Adrenal gland (tissue), 9 donors: ENCODE measurements at regions not wholly inside any gene's neighbourhood (a gene's known extent, or its start where the extent isn't known, plus 50 kb on each side); places are given as distances from the start of the nearest gene placed in this dataset.

Experiments
- DNase-seq, 7 donors: peaks; one replicate each; pipeline ENCODE4 v3.0.0-alpha.2; 2019 to 2020
- H3K27ac ChIP-seq, 5 donors: fragments of 200-600 bp; sonication (generic) in 4 of 5; 1 replicate in 3 of 5; 2 replicates in 2 of 5; pipeline versions ENCODE4 v1.5.1 to v1.8.0; 2016 to 2020; ENCODE audit warnings: mild to moderate bottlenecking in 1 of 5
- H3K27me3 ChIP-seq: fragments of 200-600 bp; 2 replicates; pipeline ENCODE4 v1.8.0; 2021
- H3K36me3 ChIP-seq, 2 donors: fragments of 200-600 bp; replicated peaks in 1 of 2; 1 replicate in 1 of 2; 2 replicates in 1 of 2; pipeline versions ENCODE4 v1.5.1 to v1.8.0; 2018 to 2022
- H3K4me1 ChIP-seq, 2 donors: fragments of 200-600 bp; replicated peaks in 1 of 2; 1 replicate in 1 of 2; 2 replicates in 1 of 2; pipeline versions ENCODE4 v1.5.1 to v1.8.0; 2018 to 2021
- H3K4me3 ChIP-seq, 4 donors: fragments of 200-600 bp; sonication (generic) in 3 of 4; one replicate each; pipeline ENCODE4 v1.5.1; 2016 to 2018
- H3K9me3 ChIP-seq, 3 donors: fragments of 200-600 bp; sonication (generic) in 1 of 3; replicated peaks in 1 of 3; 1 replicate in 2 of 3; 2 replicates in 1 of 3; pipeline versions ENCODE4 v1.5.1 to v1.8.0; 2016 to 2021
- POLR2A ChIP-seq, 2 donors: fragments of 450-650 bp; IDR thresholded peaks; one replicate each; pipeline ENCODE4 v1.6.1; 2017; ENCODE audit warnings: antibody characterized with exemption in 2 of 2, mild to moderate bottlenecking in 2 of 2, moderate library complexity in 1 of 2
- WGBS, 4 donors: extraction: QIAGEN DNeasy Blood & Tissue Kit in 2 of 4; methylation state at CpG; one replicate each; pipeline versions ENCODE4 v1.1.5 to v1.1.7; 2013 to 2017; 5-methylcytosine and 5-hydroxymethylcytosine counted together
- intact Hi-C, 2 donors: fragments of 100-400 bp; cut with DNase I; formaldehyde crosslinking; loops; one replicate each; pipeline versions ENCODE4 v1.14.1 to v1.15.0; 2022 to 2023
- TF ChIP-seq, protein P1 (sequence below), 6 experiments: fragments of 450-650 bp in 4 of 6; fragments of 200-600 bp in 2 of 6; sonication (generic) in 1 of 6; IDR thresholded peaks; 1 replicate in 5 of 6; 2 replicates in 1 of 6; pipeline versions ENCODE4 v1.5.1 to v1.8.0; 2016 to 2021; ENCODE audit warnings: antibody characterized with exemption in 6 of 6, mild to moderate bottlenecking in 2 of 6, moderate library complexity in 1 of 6
- donor health status: healthy with polysubstance abuse.
- donor health status: Bipolar disorder and iron deficiency.
- donor health status: DM: yes; HTN: yes; CAD: no.
- donor health status: DM: no; HTN: no; CAD: no.
- donor health status: DM: no; HTN: no; CAD: no.

DNA sequence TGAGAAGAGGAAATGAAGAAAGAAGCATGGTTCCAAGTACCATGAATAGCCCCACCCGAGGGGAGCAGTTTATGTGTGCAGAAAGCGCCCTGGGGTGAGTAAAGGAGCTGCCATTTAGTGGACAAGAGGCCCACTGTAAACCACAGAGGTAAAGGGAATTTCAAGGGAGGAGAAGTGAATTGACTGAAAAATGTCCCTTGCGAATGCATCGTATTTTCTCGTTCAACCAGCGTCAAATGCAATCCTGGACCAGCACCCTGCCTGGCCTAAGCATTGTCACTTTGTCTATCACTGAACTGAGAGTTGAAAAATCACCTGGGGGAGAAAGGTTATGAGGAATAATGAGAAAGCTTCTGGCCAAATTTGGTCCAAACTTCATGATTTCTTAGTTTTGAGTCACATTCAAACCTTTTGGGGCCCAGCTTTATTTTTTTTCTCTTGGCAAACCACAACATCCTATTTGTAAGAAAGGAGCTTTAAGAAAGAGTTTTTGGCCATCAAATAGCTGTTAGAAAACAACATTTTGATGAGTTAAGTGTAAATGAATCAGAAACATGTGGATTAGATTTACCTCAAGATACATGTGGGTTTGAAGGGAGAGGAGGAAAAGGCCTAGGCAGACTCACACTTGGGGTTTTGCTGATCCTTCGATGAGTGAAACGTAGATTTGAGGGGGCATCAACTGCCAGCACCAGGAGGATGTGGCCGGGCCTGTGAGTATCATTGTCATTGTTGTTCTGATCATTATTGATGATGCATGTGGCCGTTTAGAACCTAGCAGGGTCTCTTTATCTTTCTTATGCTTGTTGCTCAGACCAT is 214.0 kb downstream of the CLIC5 start:
- DNase-seq = no peak
- H3K9me3 ChIP-seq = no peaks in the 10 kb centered on the region
- H3K4me1 ChIP-seq = no peaks in the 10 kb centered on the region
- 52 to 69% (median 55%) methylated on average over 10 of the region's 10 CpGs for WGBS, 4 donors
- no peak overlapping the region for H3K27ac ChIP-seq
- H3K27me3 ChIP-seq = no peaks in the 10 kb centered on the region
- H3K36me3 ChIP-seq = no peaks in the 10 kb centered on the region
- intact Hi-C loops = no loop called here
- TF ChIP-seq, protein P1, sequence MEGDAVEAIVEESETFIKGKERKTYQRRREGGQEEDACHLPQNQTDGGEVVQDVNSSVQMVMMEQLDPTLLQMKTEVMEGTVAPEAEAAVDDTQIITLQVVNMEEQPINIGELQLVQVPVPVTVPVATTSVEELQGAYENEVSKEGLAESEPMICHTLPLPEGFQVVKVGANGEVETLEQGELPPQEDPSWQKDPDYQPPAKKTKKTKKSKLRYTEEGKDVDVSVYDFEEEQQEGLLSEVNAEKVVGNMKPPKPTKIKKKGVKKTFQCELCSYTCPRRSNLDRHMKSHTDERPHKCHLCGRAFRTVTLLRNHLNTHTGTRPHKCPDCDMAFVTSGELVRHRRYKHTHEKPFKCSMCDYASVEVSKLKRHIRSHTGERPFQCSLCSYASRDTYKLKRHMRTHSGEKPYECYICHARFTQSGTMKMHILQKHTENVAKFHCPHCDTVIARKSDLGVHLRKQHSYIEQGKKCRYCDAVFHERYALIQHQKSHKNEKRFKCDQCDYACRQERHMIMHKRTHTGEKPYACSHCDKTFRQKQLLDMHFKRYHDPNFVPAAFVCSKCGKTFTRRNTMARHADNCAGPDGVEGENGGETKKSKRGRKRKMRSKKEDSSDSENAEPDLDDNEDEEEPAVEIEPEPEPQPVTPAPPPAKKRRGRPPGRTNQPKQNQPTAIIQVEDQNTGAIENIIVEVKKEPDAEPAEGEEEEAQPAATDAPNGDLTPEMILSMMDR (IDR thresholded peaks at IDR 0.05) = no peak
- no peak for TF ChIP-seq POLR2A (IDR thresholded peaks at IDR 0.05)
- no peak overlapping the region for H3K4me3 ChIP-seq

GRCh38 chr6:45800911-45801310 is 214.7 kb downstream of the CLIC5 start:
- 45 to 57% (median 48%) methylated on average over 5 of the region's 5 CpGs for WGBS, 4 donors
- H3K4me1 ChIP-seq = no peaks in the 10 kb centered on the region
- H3K4me3 ChIP-seq = no peak overlapping the region
- no peak for TF ChIP-seq POLR2A (IDR thresholded peaks at IDR 0.05)
- TF ChIP-seq, protein P1 (IDR thresholded peaks at IDR 0.05) = no peak
- DNase-seq = no peak
- H3K36me3 ChIP-seq = no peaks in the 10 kb centered on the region
- H3K9me3 ChIP-seq = no peaks in the 10 kb centered on the region
- H3K27ac ChIP-seq = no peak overlapping the region
- intact Hi-C loops = no loop called here
- H3K27me3 ChIP-seq = no peaks in the 10 kb centered on the region

DNA sequence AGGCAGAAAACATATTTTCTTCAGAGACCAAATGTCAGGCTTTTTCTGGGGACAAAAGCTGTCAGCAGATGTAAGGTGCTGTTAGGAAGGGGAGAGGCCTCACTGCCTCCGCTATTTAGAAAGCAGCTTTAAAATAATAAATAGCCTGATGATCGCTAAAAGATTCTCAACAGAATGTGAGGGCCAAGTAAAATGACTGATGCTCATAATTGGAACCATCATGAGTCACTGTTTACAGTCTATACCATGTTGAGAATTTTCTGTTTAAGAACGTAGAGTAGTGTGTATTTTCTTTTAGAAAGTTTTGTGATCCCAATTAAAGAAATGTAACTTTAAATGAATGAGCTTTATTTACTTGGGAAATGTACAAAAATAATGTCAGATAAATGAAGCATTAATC is 220.0 kb downstream of the CLIC5 start:
- Histone ChIP-seq H3K9me3 (no peaks in the 10 kb centered on the region), H3K4me3 (no peak overlapping the region), H3K36me3 (no peaks in the 10 kb centered on the region), H3K4me1 (no peaks in the 10 kb centered on the region), H3K27ac (no peak overlapping the region), H3K27me3 (no peaks in the 10 kb centered on the region)
- 79 to 88% (median 86%) methylated on average over 3 of the region's 3 CpGs for WGBS, 4 donors
- DNase-seq = no peak
- intact Hi-C loops = no loop called here
- TF ChIP-seq, protein P1 (IDR thresholded peaks at IDR 0.05) = no peak
- TF ChIP-seq POLR2A (IDR thresholded peaks at IDR 0.05) = no peak

DNA sequence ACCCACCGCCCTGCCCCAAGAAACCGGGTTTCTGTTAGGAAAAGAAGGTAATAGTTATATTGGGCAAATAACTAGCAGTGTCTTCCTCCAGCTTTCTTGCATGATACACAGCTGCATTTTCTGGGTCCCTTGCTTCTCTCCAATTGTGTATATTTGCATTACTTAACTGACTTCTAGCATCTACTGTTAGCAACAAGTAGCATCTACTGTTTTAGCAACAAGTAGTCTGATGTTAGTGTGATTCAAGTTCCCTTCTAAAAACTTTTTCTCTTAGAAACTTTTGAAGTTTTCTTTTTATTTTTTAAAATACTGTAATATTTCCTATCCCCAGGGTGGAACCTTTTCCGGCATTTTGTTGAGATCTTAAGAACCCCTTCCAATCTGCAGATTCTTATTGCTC is 221.2 kb downstream of the CLIC5 start:
- intact Hi-C loops = no loop called here
- no peak for DNase-seq
- TF ChIP-seq POLR2A (IDR thresholded peaks at IDR 0.05) = no peak
- TF ChIP-seq, protein P1 (IDR thresholded peaks at IDR 0.05) = no peak
- Histone ChIP-seq H3K9me3 (no peaks in the 10 kb centered on the region), H3K4me1 (no peaks in the 10 kb centered on the region), H3K36me3 (no peaks in the 10 kb centered on the region), H3K27me3 (no peaks in the 10 kb centered on the region), H3K27ac (no peak overlapping the region), H3K4me3 (no peak overlapping the region)
- WGBS, 4 donors = 86 to 100% (median 92%) methylated on average over 3 of the region's 3 CpGs
